ENCODE measurements at regions not wholly inside any gene's neighbourhood (a gene's known extent, or its start where the extent isn't known, plus 50 kb on each side); places are given as distances from the start of the nearest gene placed in this dataset.
A peak's percentile ranks its signal among the peaks of the same experiment; 100 is the strongest.
"Not testable (repeated sequence)": the region's sequence is repeated elsewhere in the genome, so short reads cannot be mapped to it uniquely, and the experiment has no call there.

DNA sequence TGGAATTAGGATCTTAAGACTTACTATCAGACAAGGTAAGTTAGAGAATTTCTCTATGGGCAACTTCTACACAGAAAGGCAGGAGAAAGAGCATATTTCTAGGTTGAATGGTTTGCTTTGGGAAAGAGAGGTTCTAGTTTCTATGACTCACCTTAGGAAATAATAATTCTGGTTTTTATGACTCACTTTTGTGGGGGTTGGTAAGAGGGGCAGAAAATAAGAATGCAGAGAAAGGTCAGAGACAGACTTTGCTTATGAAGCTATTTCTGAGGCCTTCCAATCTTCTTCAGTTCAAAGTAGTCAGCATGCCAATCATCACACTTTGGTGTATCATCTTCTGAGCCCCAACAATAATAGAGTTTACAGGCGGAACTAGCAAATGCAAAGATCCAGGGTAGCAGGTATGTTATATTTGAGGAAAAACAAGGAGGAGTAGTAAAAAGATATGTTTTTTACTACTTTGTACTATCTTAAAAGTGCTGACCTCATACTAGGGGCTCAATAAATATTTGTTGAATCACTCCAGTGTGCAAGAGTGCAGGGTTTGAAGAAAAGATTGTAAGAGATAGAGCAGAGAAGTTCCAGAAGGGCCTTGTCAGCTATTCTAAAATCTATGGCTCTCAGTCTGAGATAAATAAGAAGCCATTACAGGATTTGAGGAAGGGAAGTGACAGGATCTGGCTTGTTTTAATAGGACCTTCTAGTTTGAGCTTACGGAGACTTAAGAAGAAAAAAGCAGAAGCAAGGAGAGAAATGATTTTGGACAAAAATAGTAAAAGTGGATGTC lies 56.7 kb upstream of the LRFN5 start:
- DNase-seq (ENCODE audit: low spot score): no peak
- TF ChIP-seq, protein P1, sequence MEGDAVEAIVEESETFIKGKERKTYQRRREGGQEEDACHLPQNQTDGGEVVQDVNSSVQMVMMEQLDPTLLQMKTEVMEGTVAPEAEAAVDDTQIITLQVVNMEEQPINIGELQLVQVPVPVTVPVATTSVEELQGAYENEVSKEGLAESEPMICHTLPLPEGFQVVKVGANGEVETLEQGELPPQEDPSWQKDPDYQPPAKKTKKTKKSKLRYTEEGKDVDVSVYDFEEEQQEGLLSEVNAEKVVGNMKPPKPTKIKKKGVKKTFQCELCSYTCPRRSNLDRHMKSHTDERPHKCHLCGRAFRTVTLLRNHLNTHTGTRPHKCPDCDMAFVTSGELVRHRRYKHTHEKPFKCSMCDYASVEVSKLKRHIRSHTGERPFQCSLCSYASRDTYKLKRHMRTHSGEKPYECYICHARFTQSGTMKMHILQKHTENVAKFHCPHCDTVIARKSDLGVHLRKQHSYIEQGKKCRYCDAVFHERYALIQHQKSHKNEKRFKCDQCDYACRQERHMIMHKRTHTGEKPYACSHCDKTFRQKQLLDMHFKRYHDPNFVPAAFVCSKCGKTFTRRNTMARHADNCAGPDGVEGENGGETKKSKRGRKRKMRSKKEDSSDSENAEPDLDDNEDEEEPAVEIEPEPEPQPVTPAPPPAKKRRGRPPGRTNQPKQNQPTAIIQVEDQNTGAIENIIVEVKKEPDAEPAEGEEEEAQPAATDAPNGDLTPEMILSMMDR (IDR thresholded peaks at IDR 0.05): no peak
- ATAC-seq (ENCODE audit: low FRiP score): peak; percentile 54

DNA sequence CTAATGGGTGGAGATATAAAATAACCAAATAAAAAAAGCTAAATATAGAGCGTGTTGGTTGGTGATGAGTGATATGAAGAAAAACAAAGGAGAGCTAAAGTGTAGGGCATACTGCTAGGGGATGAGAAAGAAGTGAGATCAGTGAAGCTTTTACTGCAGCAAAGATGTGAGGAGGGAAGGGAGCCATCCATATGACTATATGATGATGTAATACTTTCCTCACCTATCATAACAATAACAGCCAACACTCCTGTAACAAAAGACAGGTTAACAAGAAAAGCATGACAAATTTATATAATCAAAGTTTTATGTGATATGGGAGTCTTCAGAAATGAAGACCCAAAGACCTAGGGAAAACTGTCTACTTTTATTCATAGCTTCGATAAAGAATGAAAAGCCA lies 57.4 kb upstream of the LRFN5 start:
- TF ChIP-seq, protein P1 (IDR thresholded peaks at IDR 0.05): no peak
- DNase-seq (ENCODE audit: low spot score): no peak
- ATAC-seq (ENCODE audit: low FRiP score): no peak

DNA sequence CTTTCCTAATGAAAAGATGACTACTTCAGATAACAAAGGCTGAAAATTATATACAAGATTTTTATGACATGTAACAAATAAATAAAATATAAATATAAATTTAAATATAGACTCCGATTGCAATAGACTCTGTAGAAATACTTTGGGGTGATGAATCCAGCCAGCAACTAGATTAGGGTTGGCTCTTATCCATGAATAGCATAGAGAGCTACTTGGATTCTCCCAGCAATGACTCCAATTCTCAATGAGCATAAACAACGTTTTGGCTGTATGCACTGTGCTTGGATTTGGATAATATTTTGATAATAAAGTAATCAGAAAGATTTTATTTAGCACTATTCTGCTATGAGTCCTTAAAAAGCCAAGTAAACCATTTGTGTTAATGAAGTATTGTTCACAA lies 58.0 kb upstream of the LRFN5 start:
- TF ChIP-seq, protein P1 (IDR thresholded peaks at IDR 0.05): no peak
- no peak for DNase-seq (ENCODE audit: low spot score)
- ATAC-seq (ENCODE audit: low FRiP score): no peak

DNA sequence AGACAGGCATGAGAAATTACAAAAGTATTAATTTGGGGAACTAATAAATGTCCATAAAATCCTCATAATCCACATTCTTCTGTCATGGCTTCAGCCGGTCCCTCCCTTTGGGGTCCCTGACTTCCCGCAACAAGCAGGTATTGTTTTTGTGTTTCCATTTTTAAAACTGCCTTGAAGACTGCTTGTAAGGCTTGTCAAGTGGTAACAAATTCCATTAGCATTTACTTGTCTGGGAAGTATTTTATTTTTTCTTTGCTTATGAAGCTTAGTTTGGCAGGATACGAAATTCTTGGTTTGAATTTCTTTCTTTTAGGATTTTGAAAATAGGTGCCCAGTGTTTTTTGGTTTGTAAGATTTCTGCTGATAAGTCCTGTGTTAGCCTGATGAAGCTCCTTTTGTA lies 65.3 kb upstream of the LRFN5 start:
- TF ChIP-seq, protein P1 (IDR thresholded peaks at IDR 0.05): no peak
- DNase-seq (ENCODE audit: low spot score) (no peak), ATAC-seq (ENCODE audit: low FRiP score) (no peak)

DNA sequence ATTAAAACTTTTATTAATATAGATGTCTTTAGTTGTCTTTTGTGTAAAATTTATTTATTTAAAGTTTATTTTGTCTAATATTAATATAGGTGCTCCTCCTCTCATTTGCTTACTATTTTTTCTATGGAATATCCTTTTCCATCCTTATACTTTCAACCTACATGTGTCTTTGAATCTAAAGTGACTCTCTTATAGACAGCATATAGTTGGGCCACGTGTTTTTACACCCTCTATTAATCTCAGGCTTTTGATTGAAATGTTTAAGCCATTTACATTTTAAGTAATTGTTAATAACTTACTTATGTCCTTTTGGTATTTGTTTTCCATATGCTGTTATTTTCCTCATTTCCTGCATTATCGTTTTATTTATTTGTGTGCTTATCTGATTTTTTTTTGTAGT lies 74.4 kb upstream of the LRFN5 start:
- ATAC-seq (ENCODE audit: low FRiP score) (no peak), DNase-seq (ENCODE audit: low spot score) (no peak)
- TF ChIP-seq, protein P1 (IDR thresholded peaks at IDR 0.05): no peak

DNA sequence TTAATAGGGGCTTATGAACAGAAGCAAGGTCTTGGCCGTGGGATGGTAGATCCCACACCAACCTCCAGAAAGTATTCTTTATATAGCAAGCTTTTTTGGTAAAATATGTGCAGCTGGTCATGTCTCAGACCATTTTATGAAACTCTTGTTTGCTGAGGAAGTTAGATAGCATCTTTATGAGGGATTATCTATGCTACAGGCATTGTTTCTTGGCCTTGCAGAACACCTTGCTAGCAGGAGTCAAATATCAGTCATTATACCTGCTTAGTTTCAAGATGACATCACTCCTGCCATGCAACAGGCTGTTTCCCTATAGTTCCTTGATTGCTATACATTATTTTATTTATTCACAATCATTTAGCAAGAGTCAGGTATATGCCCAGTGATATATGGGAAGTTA lies 84.8 kb upstream of the LRFN5 start:
- TF ChIP-seq, protein P1 (IDR thresholded peaks at IDR 0.05): no peak
- DNase-seq (ENCODE audit: low spot score): no peak
- ATAC-seq (ENCODE audit: low FRiP score): no peak

DNA sequence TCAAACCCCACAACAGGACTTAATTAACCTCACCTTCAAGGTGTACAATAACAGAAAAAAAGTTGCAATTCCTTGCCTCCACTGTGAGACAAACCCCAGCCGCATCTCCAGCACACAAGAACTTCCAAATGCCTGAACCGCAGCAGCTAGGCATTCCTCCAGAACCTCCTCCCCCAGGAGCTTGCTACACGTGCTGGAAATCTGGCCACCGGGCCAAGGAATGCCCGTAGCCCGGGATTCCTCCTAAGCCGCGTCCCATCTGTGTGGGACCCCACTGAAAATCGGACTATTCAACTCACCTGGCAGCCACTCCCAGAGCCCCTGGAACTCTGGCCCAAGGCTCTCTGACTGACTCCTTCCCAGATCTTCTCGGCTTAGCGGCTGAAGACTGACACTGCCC lies 88.6 kb upstream of the LRFN5 start:
- not testable (repeated sequence) for DNase-seq (ENCODE audit: low spot score); ATAC-seq (ENCODE audit: low FRiP score)
